LNCaP clone FGC (cell line): ENCODE measurements at regions not wholly inside any gene's neighbourhood (a gene's known extent, or its start where the extent isn't known, plus 50 kb on each side); places are given as distances from the start of the nearest gene placed in this dataset.
"Not testable (repeated sequence)": the region's sequence is repeated elsewhere in the genome, so short reads cannot be mapped to it uniquely, and the experiment has no call there.

Experiments
- DNase-seq: peaks from one replicate; pipeline ENCODE4 v3.0.0-alpha.2; 2011; ENCODE audit warnings: low read depth
- H3K4me3 ChIP-seq: 2 replicates; pipeline ENCODE4 v1.5.1; 2011; ENCODE audit warnings: mild to moderate bottlenecking, low read depth, low read length, control low read depth
- CTCF ChIP-seq: IDR thresholded peaks from 2 replicates; pipeline ENCODE4 v1.5.1; 2012; ENCODE audit warnings: mild to moderate bottlenecking; ENCODE audit not compliant: control insufficient read depth, insufficient read depth; ENCODE audit errors: extremely low read depth

- no peak for TF ChIP-seq CTCF
- no peak for DNase-seq
- H3K4me3 ChIP-seq: no peak overlapping the region
Observed at GRCh38 chr10:44004913-44005787, 356.5 kb upstream of the ZNF32 start.

- DNase-seq: no peak
- H3K4me3 ChIP-seq: no peak overlapping the region
- TF ChIP-seq CTCF: no peak
Observed at GRCh38 chr10:43998021-43998809, 349.5 kb upstream of the ZNF32 start.

- no peak for DNase-seq
- H3K4me3 ChIP-seq: no peak overlapping the region
- no peak for TF ChIP-seq CTCF
Observed at GRCh38 chr10:43997330-43997729, 348.6 kb upstream of the ZNF32 start.

- TF ChIP-seq CTCF: no peak
- DNase-seq: no peak
Observed at GRCh38 chr10:43994539-43994938, 345.9 kb upstream of the ZNF32 start.

GRCh38 chr10:43992816-43993215 is 344.1 kb upstream of the ZNF32 start:
- DNase-seq, H3K4me3 ChIP-seq: not testable (repeated sequence)

More at GRCh38 chr10:43994539-43994938, 345.9 kb upstream of the ZNF32 start:
- H3K4me3 ChIP-seq: no peak overlapping the region

GRCh38 chr10:43986374-43986773 is 337.7 kb upstream of the ZNF32 start:
- H3K4me3 ChIP-seq: no peak overlapping the region
- no peak for TF ChIP-seq CTCF
- DNase-seq: no peak

- TF ChIP-seq CTCF: no peak
- no peak for DNase-seq
- no peak overlapping the region for H3K4me3 ChIP-seq
Observed at GRCh38 chr10:43985941-43986340, 337.3 kb upstream of the ZNF32 start.
